GM20431 (cell line): ENCODE measurements at regions not wholly inside any gene's neighbourhood (a gene's known extent, or its start where the extent isn't known, plus 50 kb on each side); places are given as distances from the start of the nearest gene placed in this dataset.

ENCODE experiments used
- in situ Hi-C: fragments of 300-500 bp; cut with MseI, MboI; formaldehyde crosslinking; loops from one replicate; pipeline ENCODE4 v1.15.0; 2020; ENCODE audit warnings: low sequenced_read_pairs; ENCODE audit not compliant: unreplicated experiment

DNA sequence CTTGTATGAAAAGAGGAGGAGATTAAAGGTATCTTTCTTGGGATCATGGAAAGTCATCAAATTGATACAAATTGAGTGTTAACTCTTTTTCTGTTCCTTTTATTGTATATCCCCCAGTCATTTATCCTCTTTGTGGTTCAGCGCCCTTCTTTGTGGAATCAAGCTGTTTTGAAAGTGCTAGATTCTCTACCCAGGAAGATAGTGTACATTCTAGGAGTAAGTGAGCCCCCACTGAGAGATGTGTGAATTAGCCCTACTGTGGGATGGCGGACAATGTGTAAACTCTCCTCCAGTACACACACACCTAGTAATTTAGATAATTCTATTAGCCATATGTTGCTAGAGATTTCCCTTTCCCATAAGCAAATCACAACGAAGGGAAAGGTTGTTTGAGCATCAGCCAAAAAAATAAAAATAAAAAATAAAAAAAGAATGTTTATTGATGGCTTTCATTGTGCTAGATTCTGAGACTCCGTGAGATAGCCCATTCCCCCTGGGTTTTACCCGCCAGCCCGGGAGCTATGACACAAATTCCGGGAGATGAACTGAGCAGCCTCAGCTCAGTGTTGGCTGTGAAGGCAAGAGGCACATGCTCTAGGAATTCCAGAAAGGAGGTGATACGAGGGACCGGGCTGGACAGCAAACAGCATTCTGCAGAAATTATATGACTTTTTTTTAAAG, 378.4 kb upstream of the RUNX1 start:
- in situ Hi-C loops: no loop called here

- in situ Hi-C loops: no loop called here
Observed at GRCh38 chr21:35426897-35427296, 377.8 kb upstream of the RUNX1 start.

DNA sequence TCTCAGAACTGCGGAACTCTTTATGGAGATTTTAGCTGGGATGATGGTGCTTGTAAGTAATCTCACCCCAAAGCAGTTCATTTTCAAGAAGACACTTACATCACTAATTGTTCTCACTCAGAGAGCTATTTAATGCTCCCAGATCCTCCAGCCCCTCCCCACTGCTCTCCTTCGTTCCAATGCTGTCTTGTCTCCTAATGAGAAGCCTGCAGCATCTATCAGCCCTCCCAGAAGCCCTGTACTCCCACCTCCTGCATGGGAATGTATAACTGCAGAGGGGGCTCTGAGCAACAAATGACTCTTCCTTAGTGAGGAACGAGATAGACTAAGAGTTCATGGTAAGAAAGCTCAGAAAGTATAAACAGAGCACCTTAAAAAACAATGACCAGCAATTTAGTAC, 377.4 kb upstream of the RUNX1 start:
- in situ Hi-C loops: no loop called here

GRCh38 chr21:35424122-35424521, 375.0 kb upstream of the RUNX1 start:
- in situ Hi-C loops: loop anchor here (25.0 kb wide), 1 partner anchor 537 kb away; no protein-coding TSS in a partner anchor

GRCh38 chr21:35423709-35424108, 374.6 kb upstream of the RUNX1 start:
- in situ Hi-C loops: loop anchor here (25.0 kb wide), 1 partner anchor 536 kb away; no protein-coding TSS in a partner anchor

DNA sequence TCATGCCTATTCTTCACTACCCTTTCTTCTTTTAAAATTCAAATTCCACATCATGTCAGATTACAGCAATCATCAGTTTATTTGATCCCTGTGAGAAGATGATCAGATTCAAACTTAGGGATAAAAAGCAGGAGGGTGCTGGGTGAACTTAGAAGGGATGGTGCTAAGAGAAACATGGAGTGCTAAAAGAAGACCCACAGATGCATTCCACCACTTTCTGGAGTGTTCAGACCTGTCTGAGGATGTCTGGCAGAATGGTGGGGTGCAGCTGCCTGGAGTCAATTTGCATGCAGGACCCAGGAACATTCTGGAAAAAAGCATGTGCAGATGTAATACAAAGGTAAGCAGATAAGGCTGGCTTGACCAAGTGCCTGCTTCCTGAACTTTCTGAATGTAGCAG, 372.9 kb upstream of the RUNX1 start:
- in situ Hi-C loops: loop anchor here (25.0 kb wide), 1 partner anchor 535 kb away; no protein-coding TSS in a partner anchor

DNA sequence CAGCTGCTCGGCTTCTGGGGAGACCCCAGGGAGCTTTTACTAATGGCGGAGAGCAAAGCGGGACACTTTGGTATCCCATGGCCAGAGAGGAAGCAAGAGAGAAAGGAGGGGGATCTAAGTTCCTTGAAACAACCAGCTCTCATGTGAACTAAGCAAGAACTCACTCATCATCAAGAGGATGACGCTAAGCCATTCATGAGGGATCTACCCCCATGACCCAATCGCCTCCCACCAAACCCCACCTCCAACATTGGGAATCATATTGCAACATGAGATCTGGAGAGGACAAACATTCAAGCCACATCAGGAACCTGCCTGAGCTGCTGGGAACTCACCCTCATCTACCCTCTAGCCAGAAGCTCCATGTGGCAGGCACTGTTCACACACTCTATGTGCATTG, 372.1 kb upstream of the RUNX1 start:
- in situ Hi-C loops: loop anchor here (25.0 kb wide), 1 partner anchor 534 kb away; no protein-coding TSS in a partner anchor

DNA sequence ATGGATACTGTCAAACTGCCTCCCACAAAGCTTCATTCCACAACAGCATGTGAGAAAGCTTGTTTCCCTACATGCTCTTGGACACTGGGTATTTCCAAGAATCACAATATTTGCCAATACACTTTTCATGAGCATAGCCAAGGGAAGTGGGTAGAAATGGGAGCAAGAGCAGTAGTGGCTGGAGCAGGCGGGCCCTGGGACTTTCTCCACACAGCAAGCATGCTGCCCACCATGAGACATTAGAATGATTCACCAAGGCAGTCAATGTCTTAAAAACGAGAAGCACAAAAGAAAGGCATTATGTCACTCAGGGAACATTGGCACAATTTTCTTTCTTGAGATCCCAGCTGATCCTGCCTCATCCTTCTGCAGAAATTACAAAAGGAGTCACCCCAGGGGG, 371.6 kb upstream of the RUNX1 start:
- in situ Hi-C loops: loop anchor here (25.0 kb wide), 1 partner anchor 533 kb away; no protein-coding TSS in a partner anchor

DNA sequence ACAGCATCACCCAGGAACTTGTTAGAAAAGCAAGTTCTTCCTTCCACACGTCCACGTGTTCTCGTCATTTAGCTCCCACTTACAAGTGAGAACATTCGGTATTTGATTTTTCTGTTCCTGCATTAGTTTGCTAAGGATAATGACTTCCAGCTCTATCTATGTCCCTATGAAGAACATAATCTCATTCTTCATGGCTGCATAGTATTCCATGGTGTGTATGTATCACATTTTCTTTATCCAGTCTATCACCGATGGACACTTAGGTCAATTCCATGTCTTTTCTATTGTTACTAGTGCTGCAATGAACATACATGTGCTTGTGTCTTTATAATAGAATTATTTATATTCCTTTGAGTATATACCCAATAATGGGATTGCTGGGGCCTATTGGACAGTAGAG, 368.7 kb upstream of the RUNX1 start:
- in situ Hi-C loops: loop anchor here (25.0 kb wide), 1 partner anchor 530 kb away; no protein-coding TSS in a partner anchor

GRCh38 chr21:35416866-35417489, 367.9 kb upstream of the RUNX1 start:
- in situ Hi-C loops: loop anchor here (25.0 kb wide), 1 partner anchor 530 kb away; no protein-coding TSS in a partner anchor

GRCh38 chr21:35414507-35415139, 365.5 kb upstream of the RUNX1 start:
- in situ Hi-C loops: loop anchor here (25.0 kb wide), 1 partner anchor 527 kb away; no protein-coding TSS in a partner anchor

- in situ Hi-C loops: loop anchor here (25.0 kb wide), 1 partner anchor 527 kb away; no protein-coding TSS in a partner anchor
Observed at GRCh38 chr21:35414056-35414455, 365.0 kb upstream of the RUNX1 start.

DNA sequence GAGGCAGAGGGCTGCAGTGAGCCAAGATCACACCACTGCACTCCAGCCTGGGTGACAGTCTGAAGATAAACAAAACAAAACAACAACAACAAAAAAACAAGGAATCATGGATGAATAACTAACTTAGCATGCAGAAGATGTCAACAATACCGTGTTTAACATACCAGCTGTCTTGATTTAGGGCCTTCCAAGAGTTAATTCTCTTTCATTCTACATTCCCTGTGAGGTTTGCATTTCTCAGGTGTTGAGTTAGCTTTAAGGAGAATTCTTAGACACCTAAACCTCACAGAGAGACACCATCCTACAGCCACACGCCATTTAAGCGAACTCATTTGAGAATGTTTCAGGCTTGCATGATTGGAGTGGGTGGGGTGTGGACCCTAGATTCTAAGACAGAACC, 363.1 kb upstream of the RUNX1 start:
- in situ Hi-C loops: loop anchor here (25.0 kb wide), 1 partner anchor 525 kb away; no protein-coding TSS in a partner anchor

DNA sequence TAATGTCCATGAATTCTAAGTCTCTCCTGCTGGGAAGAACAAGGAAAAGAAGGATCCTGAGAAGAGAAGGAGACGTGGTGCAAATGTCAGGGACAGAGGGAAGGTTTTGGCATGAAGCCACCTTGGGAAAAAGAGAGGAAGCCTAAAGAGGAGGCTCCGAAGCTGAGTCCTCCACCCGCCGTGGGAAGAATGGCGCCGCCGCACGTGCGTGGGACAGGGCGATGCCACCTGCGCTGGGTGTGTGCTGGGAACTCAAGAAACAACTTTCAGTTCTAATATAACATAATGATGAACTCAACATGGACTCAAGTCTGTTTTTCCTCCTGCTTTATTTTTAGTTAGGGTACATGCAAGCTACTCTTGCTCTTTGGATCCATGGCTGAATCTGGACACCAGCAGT, 362.3 kb upstream of the RUNX1 start:
- in situ Hi-C loops: loop anchor here (25.0 kb wide), 1 partner anchor 524 kb away; no protein-coding TSS in a partner anchor

- in situ Hi-C loops: loop anchor here (25.0 kb wide), 1 partner anchor 523 kb away; no protein-coding TSS in a partner anchor
Observed at GRCh38 chr21:35410656-35411055, 361.6 kb upstream of the RUNX1 start.

- in situ Hi-C loops: loop anchor here (25.0 kb wide), 1 partner anchor 523 kb away; no protein-coding TSS in a partner anchor
Observed at GRCh38 chr21:35410123-35410522, 361.0 kb upstream of the RUNX1 start.

DNA sequence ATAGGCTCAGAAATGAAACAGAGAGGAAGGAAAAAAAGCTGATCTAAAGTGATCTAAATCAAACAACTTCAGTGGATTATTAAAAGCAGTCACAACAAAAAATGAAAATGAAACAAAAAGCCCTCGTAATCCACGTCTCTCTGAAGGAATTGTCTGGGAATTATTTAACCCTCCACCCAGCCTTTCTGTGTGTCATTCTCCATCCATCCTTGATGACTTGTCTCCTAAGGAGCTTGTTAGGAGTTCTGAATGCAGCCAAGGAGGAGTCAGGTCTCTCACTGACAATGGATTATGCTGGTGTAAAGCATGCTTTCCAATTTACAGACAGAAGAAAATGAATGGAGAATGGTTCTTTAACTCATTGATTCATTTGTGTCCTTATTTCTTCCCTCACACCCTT, 359.3 kb upstream of the RUNX1 start:
- in situ Hi-C loops: loop anchor here (25.0 kb wide), 1 partner anchor 521 kb away; no protein-coding TSS in a partner anchor

GRCh38 chr21:35406635-35407034, 357.5 kb upstream of the RUNX1 start:
- in situ Hi-C loops: loop anchor here (25.0 kb wide), 1 partner anchor 519 kb away; no protein-coding TSS in a partner anchor

DNA sequence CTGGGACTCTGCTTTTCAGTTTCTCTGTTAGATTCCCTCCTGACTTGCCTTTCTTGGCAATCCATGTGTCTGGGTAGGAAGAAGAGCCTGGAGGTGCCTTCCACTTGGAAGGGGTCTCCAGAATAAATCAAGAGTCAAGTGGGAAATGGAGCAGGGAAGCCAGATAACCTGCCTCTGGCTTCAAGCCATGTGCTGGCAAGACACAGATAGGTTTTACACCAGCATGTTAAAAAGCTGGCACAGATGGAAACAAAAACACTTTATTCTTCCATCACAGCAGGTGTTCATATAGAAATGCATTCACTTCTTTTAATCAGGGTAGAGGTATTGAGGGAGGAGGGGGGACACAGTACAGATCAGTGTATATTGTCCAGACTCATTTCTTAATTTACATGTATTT, 356.9 kb upstream of the RUNX1 start:
- in situ Hi-C loops: loop anchor here (25.0 kb wide), 1 partner anchor 519 kb away; no protein-coding TSS in a partner anchor

- in situ Hi-C loops: loop anchor here (25.0 kb wide), 1 partner anchor 517 kb away; no protein-coding TSS in a partner anchor
Observed at GRCh38 chr21:35404247-35404646, 355.1 kb upstream of the RUNX1 start.
